LoVo (cell line): ENCODE measurements at regions not wholly inside any gene's neighbourhood (a gene's known extent, or its start where the extent isn't known, plus 50 kb on each side); places are given as distances from the start of the nearest gene placed in this dataset.
"Not testable (repeated sequence)": the region's sequence is repeated elsewhere in the genome, so short reads cannot be mapped to it uniquely, and the experiment has no call there.

Source experiments
- DNase-seq: peaks from one replicate; pipeline ENCODE4 v3.0.0-alpha.2; 2016; ENCODE audit warnings: low spot score

GRCh38 chr3:127071597-127072001, 88.7 kb downstream of the PLXNA1 start:
- no peak for DNase-seq

DNA sequence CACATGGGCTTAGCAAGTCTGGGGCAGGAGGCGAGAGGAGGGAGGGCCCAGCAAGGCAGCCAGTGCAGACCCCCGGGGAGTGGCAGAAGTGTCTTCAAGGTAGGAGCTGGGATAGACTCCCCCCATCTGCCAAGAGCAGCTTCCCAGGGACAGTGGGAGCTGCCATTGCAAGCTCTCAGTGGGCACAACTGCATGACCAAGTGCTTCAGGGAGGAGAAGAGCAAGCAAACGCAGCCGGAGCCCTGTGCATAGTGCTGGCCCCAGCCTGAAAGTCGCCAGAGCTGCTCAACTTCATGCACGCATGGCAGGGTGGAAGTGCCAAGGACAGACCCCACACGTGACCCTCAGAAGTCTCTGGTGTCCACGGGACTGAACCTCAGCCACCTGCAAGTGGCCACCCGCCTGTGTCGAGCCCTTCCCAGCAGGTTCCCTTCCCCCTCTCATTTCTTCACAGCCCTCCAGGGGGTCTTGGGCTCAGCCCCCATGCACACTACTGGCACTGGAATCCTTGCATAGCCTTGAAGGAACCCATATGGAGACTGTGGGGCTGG, 89.4 kb downstream of the PLXNA1 start:
- no peak for DNase-seq

GRCh38 chr3:127072971-127073783, 90.3 kb downstream of the PLXNA1 start:
- no peak for DNase-seq

DNA sequence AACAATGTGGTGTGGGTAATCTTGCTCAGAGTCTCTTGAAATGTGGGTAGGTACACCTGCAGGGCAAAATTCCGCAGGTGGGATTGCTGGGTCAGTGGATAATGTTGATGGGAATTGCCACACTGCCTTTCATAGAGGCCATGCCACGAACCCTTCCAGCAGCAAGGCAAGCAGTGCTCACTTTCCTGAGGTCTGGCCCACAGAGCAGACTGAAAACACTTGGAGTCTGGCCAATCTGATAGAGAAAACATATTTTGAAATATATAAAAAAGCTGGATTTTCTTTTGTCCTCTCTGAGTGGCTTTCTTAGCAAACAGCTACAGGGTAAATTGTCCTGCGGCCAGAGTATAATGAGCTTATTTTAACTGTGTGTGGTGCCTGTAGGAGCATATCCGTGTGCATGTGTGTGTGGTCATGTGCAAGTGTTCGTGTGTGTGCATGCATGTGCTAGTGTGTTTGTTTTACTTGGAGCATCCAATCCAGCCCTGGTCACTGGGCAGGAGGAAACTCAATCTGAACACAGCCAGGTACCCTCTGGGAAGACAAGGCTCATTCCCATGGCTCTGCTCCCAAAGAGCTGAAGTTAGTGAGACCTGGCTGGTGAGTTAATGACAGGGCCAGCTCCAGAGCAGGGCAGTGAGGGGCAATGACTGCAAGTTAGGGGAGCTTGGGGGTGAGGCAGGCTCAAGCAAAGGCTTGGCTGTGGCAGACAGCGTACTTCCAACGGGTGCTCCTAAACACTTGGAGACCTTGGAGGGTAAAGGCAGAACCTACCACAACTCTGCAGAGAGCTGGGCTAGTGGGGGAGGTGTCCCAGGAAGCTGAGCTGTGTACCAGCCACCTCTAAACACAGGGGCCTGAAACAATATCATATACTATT, 91.3 kb downstream of the PLXNA1 start:
- DNase-seq, result no peak

DNA sequence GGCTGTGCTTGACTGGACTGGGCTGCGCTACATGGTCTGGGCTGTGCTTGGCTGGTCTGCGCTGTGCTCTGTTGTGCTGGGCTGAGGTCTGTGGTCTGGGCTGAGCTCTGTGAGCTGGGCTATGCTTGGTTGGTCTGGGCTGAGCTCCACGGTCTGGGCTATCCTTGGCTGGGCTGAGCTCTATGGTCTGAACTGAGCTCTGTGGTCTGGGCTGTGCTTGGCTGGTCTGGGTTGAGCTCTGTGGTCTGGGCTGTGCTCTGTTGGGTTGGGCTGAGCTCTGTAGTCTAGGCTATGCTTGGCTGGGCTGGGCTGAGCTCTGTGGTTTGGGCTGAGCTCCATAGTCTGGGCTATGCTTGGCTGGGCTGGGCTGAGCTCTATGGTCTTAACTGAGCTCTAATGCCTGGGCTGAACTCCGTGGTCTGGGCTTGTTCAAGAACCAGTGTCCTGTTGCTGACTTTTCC, 92.0 kb downstream of the PLXNA1 start:
- no peak for DNase-seq

GRCh38 chr3:127076166-127076992, 93.5 kb downstream of the PLXNA1 start:
- not testable (repeated sequence) for DNase-seq

- no peak for DNase-seq
These were observed 94.2 kb downstream of the PLXNA1 start for GRCh38 chr3:127077068-127077467.

DNA sequence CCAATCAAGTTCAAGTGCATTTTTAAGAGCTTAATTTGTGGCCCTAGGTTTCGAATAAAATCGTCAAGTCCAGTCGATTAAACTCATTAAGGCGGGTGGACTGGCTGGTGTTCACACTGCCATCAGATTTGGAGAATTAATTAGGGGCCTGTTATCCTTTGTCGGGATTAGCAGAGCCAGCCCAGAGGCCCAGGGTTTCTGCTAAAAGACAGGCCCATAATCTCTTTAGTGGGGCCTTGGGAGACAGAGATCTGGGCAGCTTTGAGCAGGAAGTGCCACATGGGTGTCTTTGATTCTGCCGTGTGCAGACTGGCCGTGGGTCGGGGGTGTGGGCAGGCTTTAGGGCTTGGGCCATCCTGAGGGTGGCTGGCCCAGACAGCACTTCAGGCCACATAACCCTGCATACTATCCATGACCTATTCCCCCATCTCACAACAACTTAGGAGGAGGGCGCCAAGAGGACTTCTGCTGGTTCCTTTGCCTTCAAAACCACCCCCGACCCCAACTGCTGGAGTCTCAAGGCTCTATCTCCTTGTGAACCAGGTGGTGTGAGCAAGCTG, 94.7 kb downstream of the PLXNA1 start:
- DNase-seq, result no peak

DNA sequence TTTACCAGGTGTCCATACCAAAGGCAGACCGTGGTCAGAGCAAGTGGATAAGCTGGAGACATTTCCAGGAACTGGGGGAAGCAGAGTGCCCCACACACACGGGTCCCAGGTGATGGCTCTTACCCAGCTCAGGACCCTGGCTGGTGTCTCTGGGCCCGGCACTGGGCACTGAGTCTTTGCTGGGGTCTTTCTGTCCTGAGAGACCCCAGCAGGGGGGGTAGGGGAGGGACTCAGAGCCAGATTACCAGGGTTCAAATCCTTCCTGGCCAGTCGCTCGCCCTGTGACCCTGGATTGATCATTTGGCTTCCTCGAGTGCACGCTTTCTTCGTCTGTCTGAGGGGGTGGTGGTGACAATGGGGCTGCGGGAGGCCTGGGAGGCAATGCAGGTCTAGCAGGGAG, 95.7 kb downstream of the PLXNA1 start:
- DNase-seq, result no peak

- DNase-seq, result no peak
These were observed 96.3 kb downstream of the PLXNA1 start for GRCh38 chr3:127079211-127079610.

DNA sequence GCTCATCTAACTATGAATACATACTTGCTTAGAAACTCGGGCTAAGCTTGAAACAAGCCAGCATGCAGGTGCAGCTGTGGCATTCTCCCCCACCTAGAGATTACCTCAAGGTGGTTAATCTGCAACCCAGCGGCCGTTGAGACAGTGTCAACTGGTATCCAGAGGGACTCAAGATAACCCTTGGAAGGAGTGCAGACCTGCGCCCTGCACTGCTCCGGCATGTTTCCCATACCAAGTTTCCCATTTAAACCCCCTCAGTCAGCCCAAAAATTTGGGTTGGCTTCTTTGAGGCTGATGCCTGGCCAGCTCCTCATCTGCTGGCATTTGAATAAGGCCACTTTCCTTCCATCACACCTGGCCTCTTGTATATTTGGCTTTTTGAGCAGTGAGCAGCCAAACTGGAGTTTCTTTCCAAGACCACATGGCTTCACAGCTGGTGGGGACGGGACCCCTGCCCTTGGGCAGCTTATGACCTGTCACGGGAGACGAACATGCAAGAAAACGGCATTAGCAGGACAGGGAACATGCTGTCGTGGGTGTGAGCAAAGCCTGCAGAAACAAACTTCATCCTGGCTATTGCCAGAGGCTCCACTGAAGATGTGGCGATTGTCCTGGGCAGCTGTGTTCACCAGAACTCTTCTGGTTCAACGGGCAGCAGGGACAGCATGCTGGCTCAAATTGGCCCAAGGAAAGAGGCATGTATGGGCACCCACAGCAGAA, 98.2 kb downstream of the PLXNA1 start:
- DNase-seq, result no peak

GRCh38 chr3:127082066-127082465, 99.2 kb downstream of the PLXNA1 start:
- no peak for DNase-seq

DNA sequence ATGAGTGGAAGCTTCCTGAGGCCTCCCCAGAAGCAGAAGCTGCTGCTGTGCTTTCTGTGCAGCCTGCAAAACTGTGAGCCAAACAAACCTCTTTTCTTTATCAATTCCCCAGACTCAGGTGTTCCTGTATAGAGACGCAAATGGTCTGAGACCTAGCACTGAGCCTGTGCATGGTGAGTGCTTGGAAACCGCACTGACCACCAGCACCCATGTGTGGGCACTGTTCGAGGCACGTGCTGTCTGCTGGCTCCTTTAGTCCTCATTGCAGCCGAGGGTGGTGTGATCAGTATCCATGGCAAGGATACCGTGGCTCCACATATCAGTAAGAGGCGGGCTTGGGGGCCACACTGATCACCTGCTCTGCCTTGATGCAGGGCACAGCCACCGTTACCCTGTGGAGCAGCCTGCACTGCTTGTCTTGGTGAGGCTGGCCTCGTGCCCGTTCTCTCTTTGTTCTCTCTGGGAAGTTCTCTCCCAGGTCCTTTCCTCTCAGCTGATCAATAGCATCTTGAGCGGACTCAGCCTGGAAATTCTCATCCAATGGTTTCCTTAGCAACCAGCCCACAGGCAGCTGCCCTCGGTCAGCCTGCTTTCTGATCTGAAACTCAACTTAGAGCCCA, 101.0 kb downstream of the PLXNA1 start:
- DNase-seq, result no peak

GRCh38 chr3:127084401-127084990, 101.6 kb downstream of the PLXNA1 start:
- DNase-seq, result no peak

GRCh38 chr3:127085576-127085975, 102.7 kb downstream of the PLXNA1 start:
- DNase-seq, result no peak

DNA sequence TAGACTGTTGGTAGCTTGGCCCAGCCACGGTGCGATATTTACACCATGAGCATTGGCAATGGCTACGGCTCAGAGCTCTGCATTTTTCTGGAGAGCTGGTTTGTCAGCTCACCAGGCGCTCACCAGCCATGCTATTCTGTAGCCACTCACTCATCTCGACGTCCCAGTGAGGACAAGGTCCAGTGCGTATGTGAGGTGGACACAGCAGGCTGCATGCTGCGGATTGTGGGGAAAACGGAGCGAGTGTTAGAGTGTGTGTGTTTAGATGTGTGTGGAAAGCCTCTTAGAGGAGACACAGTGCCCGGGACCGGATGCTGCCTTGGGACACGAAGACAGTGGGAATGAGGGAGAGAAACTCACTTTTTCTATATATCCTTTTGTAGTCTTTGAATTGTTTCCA, 103.7 kb downstream of the PLXNA1 start:
- DNase-seq, result not testable (repeated sequence)

DNA sequence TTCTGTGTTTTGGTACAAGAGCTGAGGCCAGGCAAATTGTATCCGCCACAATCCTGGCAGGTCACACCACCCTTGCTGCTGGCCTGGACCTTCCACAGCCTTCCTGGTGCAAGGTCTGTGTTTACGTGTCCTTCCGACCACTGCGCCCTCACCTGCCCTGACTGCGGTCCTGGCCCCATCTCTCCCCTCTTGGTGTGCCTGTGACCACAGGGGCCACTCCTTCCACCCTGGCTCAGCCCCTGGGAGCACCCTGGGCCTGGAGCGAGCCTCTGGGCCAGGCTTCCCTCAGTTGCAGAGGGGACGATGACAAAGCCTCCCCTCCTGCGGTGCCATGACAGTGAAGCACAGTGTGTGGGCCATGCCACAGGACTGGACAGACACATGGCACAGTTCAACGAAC, 104.5 kb downstream of the PLXNA1 start:
- DNase-seq, result no peak

GRCh38 chr3:127088511-127089351, 104.2 kb upstream of the PRR23E start:
- no peak for DNase-seq
